DOHH2 (cell line): ENCODE measurements at regions not wholly inside any gene's neighbourhood (a gene's known extent, or its start where the extent isn't known, plus 50 kb on each side); places are given as distances from the start of the nearest gene placed in this dataset.

Experiments
- CTCF ChIP-seq: fragments of 200-600 bp; sonication (generic); IDR thresholded peaks from one replicate; pipeline ENCODE4 v1.5.1; 2014; ENCODE audit warnings: antibody characterized with exemption, mild to moderate bottlenecking, low read depth, low read length; ENCODE audit not compliant: poor library complexity, severe bottlenecking
- EZH2phosphoT487 ChIP-seq: fragments of 200-600 bp; sonication (generic); IDR thresholded peaks from 2 replicates; pipeline ENCODE4 v1.6.1; 2017; ENCODE audit warnings: borderline replicate concordance, mild to moderate bottlenecking, antibody characterized with exemption, low read length, moderate library complexity, mixed read lengths

DNA sequence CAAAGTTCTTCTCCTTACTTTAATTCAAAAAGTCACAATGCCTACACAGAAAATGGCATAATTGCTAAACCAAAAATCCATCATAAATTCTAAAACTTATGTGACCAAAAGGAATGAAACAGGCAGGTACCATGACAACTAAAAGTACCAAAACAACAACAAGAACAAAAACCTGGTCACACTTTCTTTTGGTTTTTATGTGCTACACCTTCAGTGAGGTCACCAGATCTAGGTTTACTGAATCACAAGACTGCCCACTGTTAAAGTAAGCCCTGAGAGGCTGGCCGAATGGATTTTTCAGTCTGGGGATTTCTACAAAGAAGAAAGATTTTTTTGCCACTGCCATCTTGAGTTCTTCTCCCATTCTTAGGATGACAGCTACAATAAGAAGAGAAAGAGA is 583.0 kb upstream of the PKN2 start:
- no peak for TF ChIP-seq CTCF
- TF ChIP-seq EZH2phosphoT487 = no peak
